Activated T-cell treated with anti-CD3 and anti-CD28 coated beads for 1 hour (primary cell): ENCODE measurements at regions not wholly inside any gene's neighbourhood (a gene's known extent, or its start where the extent isn't known, plus 50 kb on each side); places are given as distances from the start of the nearest gene placed in this dataset.

Experiments used
- DNase-seq: peaks from one replicate; pipeline ENCODE4 v3.0.0-alpha.2; 2020; ENCODE audit warnings: low read depth

DNA sequence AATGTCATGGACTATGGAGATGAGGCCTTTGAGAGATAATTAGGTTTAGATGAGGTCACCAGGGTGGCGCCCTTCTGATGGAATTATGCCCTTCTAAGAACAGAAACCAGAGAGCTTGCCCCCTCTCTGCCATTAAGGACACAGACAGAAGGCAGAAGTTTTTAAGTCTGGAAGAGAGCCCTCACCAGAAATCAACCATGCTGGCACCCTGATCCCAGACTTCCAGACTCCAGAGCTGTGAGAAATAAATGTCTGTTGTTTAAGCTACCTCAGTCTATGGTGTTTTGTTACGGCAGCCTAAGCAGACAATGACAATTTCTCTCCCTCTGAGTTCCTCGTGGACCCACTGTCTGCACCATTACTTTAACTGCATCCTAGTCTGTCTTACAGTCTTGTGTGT is 382.0 kb downstream of the GXYLT1 start:
- no peak for DNase-seq

DNA sequence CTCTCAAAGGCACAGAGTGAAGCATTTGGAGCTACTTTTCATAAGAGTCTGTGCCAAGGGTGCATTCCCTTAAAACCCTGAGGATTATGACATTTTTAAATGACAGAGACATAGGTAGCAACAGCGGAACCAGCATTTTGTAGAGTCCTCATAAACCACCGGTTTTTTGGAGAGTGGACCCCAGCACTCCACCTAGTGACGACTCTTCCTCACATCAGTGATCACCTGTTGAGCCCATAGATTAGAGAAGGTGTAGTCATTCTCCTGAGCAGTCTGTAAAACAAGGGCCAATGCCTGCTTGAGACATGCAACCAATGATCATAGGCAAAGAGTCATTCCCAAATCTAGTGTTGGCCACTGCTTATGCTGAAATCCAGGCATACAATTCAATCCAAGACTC is 399.1 kb downstream of the GXYLT1 start:
- DNase-seq: no peak

DNA sequence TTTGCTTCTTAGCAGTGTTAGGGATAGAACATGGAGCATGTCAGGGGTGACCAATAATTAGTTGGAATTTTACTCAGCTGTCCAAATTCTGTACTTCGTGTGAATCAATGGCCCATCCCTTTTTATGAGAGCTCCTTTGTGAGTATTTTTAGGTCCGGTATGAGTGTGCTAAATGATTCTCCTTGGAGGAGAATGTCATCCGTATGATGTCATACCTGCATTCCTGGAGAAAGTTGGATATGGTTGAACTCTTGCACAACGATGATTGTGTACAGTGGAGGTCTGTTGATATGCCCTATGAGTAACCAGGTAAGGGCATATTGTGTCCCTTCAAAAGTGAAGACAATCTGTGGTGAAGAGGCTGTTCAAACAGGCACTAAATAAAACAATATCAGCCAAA is 400.8 kb downstream of the GXYLT1 start:
- DNase-seq: no peak

DNA sequence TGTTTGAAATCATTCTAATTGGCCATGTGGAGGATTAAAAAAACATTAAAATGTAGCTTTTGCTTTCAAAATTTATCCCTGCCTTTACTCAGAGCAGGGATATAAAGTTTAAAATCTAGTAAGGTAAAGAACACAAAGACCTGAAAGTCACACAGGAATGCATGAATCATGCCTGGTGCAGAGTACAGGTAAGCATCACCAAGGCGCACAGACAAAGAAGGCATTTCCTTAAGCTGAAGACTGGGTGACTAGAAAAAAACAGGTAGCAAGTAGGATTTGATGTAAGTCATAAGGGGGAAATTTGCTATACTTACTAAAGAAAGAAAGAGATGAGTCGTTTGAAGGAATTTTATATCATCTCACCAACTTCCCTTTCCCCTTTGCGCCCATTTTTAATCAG is 405.6 kb downstream of the GXYLT1 start:
- DNase-seq: no peak

DNA sequence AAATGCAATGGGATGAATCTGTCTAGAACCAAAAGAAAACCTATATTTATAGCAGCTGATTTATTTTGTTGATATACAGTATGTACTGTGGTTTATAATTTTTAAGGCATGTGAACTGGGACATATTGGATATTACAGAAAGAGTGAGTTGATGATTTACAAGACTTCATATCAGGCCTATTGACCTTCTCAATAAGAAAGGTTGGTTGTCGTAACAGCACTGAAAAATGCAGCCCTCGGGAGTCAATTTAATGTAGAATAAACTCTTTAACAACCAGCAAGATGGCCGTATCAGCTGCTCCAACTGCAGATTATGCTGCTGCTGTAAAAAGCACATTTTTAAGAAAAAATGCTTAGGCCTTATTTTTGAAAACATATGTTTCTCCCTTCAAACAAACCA is 407.3 kb downstream of the GXYLT1 start:
- no peak for DNase-seq

DNA sequence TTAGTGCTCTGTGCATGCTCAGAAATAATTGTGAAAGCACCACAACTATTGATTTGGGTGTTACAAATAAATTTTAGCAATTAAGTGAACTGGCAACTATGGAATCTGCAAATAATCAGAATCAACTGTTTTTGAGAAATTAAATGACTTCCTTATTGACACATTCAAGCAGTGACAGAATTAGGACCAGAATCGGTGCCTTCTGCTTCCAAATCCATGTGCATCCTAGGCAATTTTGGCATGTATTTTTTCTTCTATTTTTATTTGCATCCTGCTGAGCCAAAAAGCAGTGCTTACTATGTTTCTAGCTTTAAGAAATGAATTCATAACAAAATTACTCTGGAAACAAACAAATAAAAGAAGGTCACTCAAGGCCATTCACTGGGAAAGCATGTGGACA is 408.2 kb downstream of the GXYLT1 start:
- DNase-seq: no peak

DNA sequence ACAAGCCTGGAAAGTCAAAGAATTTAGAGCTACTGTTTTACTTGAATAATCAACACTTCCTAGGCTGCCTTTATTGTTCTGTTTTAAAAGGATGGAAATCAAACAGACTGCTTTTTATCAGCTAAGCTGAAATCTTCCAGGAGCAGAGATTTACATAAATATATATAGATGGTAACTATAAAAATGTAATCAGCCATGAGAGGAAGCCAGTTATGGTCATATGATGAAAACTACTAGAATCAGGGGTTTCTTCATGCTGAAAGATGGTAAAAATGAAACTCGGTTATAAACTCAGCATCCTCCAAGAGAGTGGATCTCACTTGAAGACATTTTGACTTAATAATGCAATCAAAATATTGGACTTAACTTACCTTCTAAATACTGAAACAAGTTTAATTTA is 413.0 kb downstream of the GXYLT1 start:
- no peak for DNase-seq

DNA sequence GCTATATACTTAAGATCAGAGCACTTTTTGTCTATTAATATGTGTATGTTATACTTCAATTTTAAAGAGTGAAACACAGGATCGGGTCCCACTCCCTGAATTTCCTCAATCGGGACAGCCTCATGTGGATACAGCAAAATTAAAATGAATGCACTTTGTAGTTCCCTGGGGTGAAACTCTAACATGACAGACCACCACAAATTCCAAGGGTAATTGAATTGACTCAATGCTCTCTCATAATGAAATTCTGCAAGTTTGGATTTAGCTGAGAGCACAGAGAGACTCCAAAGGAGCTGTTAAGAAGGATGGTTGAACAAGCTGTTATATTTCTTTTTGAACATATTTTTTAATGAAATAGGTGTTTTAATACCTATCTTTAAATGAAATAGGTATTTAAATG is 413.6 kb downstream of the GXYLT1 start:
- DNase-seq: no peak

DNA sequence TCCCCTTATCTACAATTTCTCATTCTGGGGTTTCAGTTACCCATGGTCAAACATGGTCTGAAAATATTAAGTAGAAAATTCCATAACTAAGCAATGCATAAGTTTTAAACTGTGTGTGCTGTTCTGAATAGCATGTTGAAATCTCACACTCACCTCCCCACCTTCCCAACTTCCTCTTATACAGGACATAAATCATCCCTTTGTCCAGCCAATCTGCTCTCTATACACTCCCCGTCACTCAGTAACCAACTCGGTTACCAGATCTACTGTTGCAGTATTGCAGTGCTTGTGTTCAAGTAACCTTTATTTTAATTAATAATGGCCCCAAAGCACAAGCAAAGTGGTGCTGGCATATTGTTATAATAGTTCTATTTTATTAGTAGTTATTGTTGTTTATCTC is 420.5 kb downstream of the GXYLT1 start:
- DNase-seq: no peak

DNA sequence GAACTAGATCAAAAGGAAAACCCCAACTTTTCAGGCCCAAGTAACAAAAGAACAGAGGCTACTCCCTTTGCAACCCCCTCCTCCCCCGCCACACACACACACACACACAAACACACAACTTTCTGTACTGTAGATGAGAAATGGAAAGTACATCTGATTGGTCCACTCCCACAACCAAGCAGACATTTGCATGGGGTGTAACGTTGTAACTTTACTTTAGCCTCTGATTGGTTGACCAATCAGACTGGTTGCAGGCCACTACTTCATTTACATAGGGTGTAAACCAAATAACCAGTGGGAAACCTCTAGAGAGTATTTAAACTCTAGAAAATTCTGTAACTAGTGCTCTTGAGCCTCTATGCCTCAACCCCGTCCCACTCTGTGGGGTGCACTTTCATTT is 425.5 kb downstream of the GXYLT1 start:
- DNase-seq: no peak

DNA sequence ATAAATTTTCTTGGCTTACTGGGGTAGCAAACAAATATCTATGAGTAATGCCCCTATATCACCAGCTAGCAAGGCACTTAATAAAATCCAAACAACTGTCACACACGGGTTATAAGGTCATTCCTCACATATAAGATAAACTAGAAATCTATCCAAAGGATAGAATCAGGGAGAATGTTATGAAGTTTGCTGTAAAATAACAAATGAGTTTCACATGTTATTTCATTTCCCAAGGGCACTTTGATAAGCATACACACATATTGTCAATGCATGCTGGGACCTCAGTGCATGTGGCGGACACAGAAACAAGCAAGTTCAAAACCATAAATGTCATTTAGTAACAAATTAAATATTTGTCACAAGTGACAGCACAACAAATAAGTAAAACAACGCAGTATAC is 429.4 kb downstream of the GXYLT1 start:
- DNase-seq: no peak

DNA sequence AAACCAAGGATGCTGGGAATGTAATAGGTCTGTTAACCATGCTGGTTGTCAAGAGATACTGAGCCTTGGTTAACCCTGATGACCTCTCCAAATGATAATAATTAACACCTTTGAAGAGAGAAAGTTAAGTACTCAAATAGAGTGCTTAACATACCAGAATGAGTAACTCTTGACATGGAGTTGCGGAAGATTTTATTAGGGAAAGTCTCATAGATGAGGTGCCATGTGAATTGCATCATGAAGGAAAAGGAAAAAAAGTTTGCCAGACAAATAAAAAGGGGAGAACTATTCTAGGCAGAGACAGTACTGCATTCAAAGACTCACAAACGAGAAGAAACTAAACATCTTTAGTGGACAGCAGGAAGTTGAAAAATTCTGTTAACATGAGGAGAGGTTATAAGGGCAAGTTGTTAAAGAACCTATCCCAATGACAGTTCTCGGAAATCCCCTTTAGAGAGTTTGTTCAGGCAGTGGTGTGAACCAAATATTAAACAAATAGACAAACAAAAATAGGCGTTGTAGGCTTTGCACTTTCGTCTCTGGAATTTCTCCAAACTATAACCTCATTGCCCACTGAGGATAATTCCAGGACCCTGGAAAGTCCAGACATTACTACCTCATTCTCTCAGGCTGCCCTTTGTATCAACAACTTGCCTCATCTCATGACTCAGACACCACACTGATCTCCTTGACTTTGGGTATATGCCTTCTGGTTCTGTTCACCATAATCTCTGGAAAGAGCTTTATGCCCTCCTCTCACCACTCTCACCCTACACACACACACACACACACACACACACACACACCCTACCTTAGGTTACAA is 435.0 kb downstream of the GXYLT1 start:
- no peak for DNase-seq

DNA sequence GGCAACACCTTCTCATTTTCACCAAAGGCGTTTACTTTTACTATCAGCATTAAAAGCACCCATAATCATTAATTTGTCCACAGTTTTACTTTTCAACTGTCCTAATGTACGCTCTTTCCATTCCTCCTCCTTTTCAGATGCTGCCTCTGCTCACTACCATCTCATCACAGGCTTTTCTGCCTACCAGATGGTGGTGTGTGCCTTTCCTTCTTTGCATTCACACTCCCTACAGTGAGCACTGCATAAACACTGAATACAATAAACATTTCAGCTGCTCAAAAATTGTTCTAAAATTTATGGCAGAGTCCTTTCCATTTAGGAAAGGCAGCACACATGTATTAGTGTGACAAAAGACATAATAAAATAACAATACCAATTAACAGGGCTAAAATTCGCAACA is 435.7 kb downstream of the GXYLT1 start:
- DNase-seq: no peak

DNA sequence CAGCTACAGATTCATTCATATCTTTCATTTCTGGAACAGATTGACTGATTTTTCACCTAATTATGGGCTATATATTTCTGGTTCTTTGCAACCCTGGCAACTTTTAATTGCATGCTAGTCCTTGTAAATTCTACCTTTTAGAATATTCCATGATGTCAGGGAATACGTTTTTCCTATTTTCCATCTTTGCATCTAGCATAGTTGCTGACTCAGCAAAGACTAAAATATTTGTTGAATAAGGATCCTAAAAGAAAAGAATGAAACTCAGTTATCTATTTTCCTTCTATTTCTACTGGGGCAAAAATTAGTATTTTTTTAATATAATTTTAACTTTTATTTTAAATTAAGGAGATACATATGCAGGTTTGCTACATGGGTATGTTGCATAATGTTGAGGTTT is 438.3 kb downstream of the GXYLT1 start:
- no peak for DNase-seq

DNA sequence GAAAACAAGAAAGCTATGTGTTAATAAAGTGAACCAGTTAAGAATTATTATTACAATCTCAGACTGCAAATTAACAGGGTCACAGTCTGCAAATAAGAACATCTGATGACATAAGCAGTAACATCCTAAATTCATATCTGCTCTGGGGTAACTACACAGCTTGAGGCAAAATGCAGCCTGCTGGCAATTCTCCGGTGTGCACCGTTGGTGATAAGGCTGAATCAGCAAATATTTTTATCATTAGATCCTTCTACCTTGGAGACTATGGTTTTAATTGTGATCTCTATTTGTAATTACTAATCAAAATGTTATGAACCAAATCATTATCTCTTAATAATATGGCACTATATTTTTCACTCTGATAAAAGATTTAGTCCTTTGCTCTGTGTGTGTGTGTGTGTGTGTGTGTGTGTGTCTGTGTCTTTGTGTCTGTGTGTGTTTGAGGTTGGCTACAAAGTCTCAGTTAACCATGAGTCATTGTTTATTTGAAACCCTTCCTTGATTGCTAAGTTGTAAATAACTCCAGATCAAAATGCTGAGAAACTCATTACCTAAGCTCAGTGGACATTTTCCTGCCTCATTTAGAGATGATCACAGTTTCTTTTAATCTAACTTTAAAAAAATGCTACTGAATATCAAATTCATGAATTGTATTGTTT is 442.6 kb downstream of the GXYLT1 start:
- DNase-seq: no peak

DNA sequence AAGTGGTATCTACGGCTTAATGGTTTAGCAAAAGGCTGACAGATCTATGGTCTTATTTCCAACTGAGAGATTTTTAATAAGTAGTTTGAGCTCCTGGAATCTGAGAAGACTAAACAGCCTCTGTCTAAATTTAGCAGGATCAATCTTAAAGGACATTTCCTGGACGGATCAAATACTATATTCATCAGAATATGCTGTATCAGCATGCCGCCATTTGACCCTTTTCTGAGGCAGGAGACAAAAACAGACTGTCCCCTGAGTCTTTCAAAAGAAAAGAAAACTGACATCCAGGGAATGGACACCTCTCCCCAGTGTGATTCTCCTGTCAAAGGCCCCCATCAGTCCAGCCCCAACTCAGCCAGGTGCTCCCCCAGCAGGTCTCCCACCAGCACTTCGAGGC is 443.7 kb downstream of the GXYLT1 start:
- no peak for DNase-seq

DNA sequence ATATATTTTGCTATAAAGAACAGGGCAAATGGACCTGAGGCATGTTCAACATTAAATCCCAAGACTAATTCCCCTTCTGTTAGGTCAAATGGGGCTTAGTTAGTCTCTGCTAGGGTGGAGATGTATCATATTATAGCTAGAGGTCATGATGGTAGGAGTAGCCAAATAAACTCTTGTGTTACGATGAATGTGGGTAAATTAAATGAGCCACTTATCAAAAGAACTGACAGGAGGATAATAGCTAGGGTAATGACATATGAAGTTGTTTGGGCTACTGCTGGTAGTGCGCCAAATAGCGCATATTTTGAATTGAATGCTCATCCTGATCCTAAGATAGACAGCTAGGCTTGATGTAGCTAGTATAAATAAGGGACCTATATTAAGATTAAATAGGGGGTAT is 445.0 kb downstream of the GXYLT1 start:
- DNase-seq: no peak

DNA sequence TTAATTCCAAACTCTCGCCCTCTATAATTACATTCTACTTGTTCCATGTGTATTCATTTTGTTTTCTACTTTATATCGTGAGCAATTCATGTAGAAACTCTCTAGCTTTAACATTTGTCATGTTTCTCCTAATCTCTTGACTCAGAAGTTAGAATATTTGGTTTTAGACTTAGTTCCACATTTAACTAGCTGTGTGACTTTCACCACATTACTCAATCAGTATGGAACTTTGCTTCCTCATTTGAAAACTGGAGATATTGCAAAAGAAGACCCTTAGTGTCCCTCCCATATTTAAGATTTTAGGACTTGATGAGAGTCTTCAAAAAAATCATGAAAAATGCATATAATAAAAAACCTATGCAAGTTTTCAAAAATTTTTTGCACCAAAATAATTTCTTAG is 447.5 kb downstream of the GXYLT1 start:
- DNase-seq: no peak

DNA sequence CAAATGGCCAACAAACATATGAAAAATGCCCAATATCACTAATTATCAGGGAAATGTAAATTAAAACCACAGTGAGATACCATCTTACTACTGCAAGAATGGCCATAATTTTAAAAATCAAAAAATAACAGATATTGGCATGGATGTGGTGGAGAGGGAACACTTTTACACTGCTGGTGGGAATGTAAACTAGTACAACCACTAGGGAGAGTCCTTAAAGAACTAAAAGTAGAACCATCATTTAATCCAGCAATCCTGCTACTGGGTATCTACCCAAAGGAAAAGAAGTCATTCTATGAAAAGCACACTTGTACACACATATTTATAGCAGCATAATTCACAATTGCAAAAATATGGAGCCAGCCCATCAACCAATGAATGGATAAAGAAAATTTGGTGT is 459.7 kb downstream of the GXYLT1 start:
- no peak for DNase-seq

DNA sequence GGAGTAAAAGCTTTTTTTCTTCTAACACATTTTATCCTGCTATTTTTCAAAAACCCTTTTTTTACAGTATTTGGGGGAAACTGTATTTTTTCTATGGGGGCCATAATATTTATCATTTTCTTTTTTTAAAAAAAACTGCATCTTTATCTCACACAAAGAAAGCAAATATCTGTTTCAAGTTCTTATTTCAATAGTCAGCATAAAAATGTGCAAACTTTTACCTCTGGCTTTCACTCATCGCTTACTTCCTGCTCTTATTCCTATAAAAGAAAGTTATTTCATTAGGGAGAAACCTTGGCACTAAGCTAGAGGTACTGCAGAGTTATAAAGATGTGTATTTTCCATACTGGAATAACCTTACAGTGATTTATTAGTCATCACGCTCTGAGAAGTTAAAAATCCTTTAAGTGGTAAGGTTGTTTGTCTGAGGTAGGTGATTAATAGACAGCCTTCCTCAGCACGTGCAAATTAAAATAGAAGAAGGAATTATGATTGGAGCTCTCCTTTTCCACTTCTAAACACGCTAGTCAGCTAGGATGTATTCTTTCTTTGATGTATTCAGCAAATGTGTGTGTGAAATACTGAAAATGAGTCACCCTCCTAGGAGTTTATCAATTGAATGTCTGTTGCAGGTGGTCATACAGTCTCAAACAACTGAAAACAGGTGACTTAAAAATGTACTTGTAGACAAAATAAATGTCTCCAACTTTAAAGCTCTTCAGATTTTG is 461.0 kb downstream of the GXYLT1 start:
- DNase-seq: no peak

DNA sequence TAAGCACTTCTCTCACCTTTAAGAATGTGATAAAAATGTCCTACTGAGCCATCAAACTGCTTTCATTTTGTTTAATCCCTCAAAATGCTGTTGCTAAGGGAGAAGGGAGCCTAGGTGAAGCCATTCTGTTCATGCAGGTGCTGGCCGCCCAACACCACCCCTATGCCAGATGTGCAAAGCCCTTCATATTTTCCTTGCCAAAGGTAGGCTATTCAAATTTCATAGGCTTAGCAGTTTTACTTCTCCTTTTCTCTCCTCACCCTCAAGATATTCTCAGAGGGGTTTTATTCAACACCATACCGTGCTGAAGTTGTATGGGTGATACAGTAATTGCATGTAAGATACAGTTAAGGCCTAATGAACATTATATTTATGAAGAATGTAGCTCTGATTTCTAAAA is 461.7 kb downstream of the GXYLT1 start:
- no peak for DNase-seq

DNA sequence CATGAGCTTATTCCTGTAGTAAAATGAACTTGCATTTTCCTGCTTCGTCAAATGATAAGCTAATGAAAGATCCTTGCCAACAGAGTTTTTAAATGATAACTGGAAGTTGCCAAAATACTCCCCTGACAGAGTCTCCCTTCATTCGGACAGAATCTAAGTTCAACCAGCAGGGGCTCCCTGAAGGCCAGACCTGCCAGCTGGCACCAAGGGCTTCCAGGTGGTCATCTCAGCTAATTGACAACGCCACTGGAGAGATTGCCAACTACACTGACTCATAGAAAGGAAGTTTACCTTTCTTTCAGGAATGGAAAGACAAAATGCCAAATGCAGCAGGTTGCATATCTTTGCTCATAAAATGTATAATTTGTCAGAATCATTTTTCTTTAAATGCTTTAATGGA is 462.8 kb downstream of the GXYLT1 start:
- no peak for DNase-seq

DNA sequence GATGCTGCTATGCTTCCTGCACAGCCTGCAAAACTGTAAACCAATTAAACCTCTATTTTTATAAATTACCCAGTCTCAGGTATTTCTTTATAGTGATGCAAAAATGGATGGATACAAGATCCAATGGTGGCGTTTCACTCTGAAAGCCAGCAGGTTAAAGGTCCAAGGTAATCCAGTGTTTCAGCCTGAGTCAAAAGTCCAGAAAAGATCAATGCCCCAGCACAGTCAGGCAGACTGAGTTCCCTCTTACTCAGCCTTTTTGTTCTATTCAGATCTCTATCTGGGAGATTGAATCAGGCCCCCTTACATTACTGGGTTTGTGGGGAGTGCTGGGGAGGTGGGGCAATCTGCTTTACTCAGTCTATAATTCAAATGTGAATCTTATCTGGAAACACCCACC is 464.5 kb downstream of the GXYLT1 start:
- no peak for DNase-seq
